Activated CD4-positive, alpha-beta T cell treated with anti-CD3 and anti-CD28 coated beads, Interleukin-2, Interleukin-4, amounts not matched to agents 100 ng/mL and 50 ng/mL, durations not matched to agents 16 hours and 8 hours (primary cell): ENCODE measurements at regions not wholly inside any gene's neighbourhood (a gene's known extent, or its start where the extent isn't known, plus 50 kb on each side); places are given as distances from the start of the nearest gene placed in this dataset.

Source experiments
- DNase-seq: peaks from one replicate; pipeline ENCODE4 v3.0.0-alpha.2; 2020; ENCODE audit warnings: low spot score

DNA sequence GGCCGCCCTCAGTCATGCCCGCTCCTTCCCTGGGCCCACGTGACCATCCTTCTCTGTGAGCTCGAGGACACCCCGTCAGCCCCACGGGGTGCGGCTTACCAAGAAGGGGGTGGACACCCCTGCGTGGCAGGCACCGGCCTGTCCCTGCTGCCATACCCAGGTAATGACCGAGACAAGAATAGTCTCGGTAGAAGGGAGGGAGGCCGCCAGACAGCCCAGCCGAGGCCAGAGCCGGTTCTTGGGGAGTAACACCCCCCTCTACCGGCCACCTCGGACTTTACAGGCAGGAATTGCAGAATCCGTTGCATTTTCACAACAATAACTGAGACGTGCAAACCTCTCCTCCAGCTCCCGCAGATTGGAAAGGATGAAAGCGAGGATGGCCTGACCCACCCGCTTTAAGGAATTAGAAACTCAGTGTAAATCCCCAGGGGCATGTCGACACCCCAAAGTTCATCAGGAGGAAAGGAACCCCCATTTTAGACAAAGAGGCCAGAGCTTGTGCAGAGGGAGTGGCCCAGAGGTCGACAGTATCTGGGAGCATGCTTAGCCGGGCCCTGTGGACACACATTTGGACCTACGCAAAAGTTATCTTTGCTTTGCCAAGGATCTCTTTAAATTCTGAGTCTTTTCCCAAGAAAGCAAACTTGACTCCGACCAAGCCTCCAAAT is 60.1 kb upstream of the GLI2 start:
- DNase-seq: peak; percentile 48

DNA sequence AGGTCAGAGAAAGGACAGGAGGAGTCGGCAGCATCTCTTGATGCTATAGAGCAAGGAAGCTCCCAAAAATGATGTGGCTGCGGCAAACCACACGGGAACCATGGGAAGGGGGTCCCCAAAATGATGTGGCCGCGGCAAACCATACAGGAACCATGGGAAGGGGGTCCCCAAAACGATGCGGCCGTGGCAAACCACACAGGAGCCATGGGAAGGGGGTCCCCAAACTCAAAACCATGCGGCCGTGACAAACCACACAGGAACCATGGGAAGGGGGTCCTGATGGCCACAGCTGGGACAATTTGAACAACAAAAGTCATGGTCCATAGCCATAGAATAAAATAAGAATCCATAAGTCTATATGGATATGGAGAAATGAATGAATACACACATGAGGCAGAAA is 58.4 kb upstream of the GLI2 start:
- no peak for DNase-seq

DNA sequence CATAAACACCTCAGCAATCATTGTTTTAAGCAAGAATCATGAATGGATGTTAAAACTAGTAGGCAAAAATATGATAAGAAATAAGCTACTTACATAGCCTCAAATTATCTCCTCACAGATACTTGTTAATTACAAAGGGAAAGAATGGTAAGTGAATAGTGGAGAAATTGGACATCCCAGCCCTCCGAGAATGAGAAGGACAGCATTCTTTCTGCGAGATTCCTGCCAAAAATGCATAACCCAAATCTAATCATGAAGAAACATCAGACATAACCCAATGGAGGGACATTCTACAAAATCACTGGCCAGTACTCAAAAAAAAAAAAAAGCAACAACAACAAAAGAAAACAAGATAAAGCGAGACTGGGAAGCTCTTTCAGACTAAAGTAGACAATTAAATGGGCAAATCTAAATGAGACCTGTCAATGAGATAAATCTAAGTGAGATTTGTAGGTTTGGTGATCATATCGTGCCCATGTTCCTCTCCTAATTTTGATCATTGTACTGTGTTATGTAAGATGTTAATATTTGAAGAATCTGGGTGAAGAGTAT is 57.9 kb upstream of the GLI2 start:
- no peak for DNase-seq

DNA sequence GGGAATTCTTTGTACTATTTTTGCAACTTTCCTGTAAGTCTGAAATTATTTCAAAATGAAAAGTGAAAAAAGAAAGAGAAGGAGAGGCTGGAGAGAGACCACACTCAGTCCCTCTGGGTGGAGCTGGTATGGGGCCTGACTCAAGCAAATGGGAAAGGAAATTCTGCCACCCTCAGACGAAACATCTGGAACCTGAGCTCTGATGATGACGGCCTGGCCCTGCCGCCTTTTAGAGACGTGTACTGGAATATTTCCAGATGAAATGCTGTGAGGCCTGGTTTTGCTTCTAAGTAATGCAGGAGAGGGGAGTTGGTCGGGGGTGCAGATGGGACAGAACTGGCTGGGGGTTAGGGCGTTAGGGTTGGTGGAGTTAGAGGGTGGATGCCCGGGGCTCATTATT is 57.4 kb upstream of the GLI2 start:
- no peak for DNase-seq

DNA sequence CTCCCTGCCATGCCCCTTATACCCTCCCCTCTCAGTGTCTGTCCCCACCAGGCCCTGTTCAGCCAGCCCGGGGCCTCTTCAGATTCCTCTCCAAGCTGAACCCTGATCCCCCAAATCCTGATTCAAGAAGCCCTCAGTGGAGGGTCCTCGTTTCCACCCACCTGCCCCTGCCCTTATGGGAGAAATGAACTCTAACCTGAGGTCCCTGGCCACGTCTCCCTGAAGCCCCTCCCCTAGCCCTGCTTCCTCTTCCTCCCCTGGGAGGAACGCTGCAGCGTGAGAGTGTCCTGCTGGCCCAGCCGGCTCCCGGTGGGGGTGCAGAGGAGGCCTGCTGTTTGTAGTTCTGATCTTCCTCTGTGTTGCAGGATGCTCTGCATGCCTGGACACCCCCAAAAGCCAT is 56.7 kb upstream of the GLI2 start:
- no peak for DNase-seq

DNA sequence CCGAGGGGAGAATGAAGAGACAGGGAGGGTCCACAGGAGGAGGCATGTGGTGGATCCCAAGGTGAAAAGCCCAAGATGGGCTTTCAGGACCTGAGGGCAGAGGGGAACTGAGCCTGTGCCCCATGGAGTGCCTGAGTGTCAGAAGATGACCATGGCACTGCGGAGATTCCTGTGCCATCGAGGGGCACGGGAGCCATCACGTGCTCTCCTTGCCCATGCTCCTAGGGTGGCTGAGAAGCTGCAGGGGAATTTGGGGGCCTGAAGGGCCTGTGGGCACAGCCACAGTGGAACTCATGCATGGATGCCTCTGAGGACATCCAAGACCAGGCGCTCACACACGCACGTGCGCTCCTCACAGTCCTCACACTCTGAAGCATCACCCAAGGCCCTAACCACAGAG is 56.1 kb upstream of the GLI2 start:
- DNase-seq: no peak

DNA sequence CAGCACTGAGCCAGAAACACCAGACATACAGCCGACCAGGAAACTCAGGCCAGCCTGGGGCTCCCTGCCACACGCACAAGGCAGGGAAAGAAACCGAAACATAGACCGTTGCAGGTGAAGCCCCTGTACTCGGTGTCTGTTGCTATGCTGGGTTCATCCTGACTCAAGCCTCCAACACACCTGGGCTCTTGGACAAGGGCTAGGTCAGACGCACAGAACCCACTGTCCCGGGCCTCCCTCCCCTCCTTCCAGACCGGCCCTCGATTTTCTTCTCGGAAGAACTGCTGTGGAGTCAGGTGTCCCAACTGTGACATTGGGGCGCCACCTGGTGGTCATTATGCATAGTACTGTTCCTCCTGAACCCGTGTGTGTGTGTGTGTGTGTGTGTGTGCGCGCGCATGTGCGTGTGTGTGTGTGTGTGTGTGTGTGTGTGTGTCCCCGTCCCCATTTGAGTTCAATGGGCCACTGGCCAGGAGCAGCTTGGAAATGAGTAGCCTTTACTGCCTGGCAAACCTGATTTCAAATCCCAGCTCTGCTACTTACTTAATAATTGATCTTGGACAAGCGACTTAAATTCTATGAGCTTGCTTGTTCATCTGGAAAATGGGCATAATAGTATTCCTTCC is 55.4 kb upstream of the GLI2 start:
- DNase-seq: peak; percentile 77

DNA sequence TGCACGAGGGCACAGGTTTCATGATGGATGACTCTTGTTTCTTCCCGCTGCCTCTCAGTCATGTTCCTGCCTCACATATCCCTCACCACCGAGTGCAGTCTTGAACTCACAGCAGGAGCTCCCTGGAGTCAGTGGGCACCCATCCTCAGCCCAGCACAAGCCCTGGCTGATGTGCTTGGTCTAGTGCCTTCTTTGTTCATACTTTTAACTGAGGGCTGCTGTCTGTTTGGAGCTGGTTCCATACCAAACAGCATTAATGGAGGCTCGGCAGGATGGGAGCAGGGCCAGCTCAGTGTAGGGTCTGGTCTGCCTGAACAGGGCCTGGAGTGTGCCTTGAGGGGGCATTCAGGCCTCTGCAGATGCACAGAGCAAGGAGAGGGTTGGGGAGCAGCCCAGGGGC is 54.5 kb upstream of the GLI2 start:
- DNase-seq: no peak

DNA sequence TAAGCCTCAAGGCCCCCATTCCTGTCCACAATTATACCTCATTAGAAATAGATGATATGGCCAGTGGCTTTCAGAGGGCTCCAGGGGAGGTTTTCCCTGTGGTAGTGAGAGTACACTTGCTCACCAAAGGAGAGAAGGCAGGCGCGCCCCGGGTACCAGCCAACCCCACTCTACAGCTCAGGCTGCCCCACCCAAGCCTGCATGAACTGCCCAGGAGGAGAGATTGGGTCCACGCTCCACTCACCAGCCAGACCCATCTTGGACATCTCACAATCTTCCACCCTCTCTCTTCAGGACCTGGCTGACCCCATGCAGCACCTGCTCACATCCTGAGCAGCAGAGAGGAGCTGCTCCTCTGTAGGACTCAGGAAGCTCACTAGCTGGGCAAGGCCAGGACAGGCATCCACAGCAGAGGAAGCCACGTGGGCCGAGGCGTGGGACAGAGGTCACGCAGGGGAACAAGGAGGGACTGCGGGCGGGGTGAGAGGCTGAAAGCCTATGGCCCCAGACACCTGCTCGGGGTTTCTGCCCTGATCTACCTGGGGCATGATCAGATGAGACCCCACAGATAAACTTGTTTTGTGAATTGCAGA is 53.9 kb upstream of the GLI2 start:
- DNase-seq: no peak

DNA sequence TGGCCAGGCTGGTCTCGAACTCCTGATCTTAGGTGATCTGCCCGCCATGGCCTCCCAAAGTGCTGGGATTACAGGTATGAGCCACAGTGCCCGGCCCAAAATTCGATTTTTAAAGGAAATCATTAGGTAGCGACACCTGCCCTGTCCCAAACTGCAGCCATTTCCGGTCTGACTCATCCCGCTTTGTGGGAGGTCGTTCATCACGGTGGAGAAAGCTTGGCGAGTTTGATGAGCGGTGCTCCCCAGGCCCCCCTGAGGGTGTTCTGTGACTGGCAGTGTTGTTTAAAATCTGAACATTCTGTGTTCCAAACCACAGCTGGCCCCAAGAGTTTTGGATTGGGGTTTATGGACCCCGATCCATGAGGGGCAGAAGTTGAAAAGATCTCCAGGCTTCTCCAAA is 53.0 kb upstream of the GLI2 start:
- no peak for DNase-seq

DNA sequence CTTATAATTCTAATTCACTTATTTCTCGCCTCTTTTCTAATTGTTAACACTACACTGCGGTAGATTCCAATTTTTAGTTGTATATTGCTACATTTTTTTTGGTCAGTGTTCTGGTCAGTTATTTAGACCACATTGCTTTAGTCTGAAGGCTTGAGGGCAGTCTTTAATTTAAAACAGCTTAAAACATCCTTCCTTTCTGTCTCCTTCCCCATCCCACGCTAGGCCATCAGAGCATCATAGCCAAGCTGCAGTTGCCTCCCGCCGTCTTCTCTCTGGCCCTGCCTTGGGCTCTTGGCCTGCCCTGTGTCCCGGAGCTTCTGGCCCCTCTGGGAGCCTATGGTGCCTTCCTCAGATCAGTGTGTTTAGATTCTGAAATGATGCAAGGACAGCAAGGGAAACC is 52.6 kb upstream of the GLI2 start:
- no peak for DNase-seq

DNA sequence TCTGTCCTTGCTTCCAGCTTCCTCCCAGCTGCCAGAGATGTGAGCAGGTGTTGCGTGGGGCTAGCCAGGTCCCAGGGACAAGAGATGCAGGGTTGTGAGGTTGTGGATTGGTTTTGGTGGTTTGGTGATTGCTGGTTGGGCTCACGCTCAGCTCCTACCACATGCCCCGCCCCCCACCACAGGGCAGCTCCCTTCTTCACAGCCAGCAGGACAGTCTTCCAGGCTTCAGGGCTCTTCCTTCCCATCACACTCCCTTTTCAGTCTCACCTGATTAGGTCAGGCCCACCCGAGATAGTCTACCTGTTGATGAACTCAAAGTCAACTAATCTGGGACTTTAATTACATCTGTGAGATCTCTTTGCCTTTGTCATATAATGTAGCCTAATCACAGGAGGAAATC is 52.0 kb upstream of the GLI2 start:
- DNase-seq: no peak

DNA sequence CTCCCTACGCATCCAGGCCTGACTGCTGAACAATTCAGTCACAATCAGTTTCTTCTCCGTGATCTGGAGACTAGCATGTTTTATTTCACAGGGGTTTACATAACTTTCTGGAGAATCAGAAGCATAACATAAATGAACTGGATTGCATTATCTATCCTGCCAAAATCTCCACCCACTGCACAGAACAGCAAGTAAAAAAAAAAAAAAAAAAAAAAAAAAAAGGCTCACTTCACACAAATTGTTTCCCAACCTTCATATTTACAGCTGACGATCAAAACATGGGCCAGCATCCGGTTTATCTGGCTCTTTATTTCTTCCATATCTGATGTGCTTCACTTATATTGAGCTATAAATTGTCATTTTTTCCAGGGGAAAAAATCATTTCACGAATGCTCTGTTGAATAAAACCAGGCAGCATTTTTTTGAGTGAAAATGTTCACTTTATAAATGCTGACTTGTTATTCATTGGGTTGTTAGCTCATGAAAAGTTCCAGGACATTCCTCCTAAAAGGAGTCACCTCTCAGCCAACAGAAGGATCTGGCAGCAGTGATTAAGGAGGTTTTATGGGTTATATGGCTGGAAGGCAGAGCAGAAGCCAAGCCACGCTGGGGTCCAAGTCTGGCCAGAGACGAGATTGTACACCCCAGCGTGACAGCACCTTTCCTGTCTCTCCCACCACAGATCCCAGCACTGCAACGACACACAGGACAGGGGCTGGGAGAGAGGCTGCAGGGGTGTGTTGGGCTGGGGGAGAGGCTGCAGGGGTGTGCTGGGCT is 51.2 kb upstream of the GLI2 start:
- DNase-seq: no peak

DNA sequence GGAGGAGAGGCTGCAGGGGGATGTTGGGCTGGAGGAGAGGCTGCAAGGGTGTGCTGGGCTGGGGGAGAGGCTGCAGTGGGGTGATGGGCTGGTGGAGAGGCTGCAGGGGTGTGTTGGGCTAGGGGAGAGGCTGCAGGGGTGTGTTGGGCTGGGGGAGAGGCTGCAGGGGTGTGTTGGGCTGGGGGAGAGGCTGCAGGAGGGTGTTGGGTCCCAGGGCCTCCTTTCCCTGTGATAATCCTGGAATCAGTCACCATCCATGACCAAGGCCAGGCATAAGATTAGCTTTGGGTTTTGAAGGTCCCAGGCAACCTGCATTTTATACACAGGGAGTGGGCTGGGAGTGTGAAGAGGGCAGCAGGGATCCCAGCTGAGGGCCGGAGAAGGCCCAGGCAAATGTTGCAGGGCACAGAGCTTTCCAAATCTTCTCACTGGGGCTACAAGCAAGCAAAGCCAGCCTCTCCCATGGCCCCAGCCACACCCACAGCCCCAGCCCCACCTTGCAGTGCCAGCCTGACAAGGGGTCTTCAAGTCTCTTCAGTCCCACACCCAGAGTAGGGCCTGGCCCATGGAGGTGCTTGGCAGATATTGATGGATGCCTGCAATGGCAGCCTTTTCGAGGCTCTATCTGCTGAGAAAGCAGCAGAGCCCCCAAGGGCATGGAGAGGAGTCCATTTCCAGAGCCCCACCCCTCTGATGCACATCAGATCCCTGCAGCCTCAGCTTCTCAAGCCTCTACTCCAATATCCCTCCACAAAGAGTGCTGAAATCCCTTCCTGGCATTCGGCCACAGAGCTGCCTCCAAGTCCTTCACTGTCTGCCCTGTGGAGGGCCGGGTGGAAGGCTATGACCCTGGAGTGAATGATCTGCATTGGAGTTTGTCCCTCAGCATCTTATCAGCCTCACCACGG is 50.3 kb upstream of the GLI2 start:
- DNase-seq: no peak
